GM23248 (cell line): ENCODE measurements at regions not wholly inside any gene's neighbourhood (a gene's known extent, or its start where the extent isn't known, plus 50 kb on each side); places are given as distances from the start of the nearest gene placed in this dataset.

Experiments
- DNase-seq: peaks from one replicate; pipeline ENCODE4 v3.0.0-alpha.2; 2015
- H2AFZ ChIP-seq: fragments of 200-600 bp; sonication (generic); 2 replicates; pipeline ENCODE4 v1.6.1; 2016; ENCODE audit warnings: antibody characterized with exemption
- H3F3A ChIP-seq: fragments of 200-600 bp; sonication (generic); 2 replicates; pipeline ENCODE4 v1.6.1; 2016; ENCODE audit warnings: mild to moderate bottlenecking, antibody characterized with exemption, mixed run types; ENCODE audit not compliant: insufficient read depth
- H3K27ac ChIP-seq: fragments of 200-600 bp; sonication (generic); 2 replicates; pipeline ENCODE4 v1.5.1; 2016; ENCODE audit warnings: mild to moderate bottlenecking
- H3K27me3 ChIP-seq: fragments of 200-600 bp; sonication (generic); replicated peaks from 2 replicates; pipeline ENCODE4 v1.6.1; 2016; ENCODE audit warnings: mild to moderate bottlenecking; ENCODE audit not compliant: insufficient read depth
- H3K36me3 ChIP-seq: fragments of 200-600 bp; sonication (generic); 2 replicates; pipeline ENCODE4 v1.6.1; 2016; ENCODE audit warnings: low read depth, mild to moderate bottlenecking
- H3K4me1 ChIP-seq: fragments of 200-600 bp; sonication (generic); 2 replicates; pipeline ENCODE4 v1.6.1; 2016; ENCODE audit warnings: mild to moderate bottlenecking; ENCODE audit not compliant: insufficient read depth
- H3K4me2 ChIP-seq: fragments of 200-600 bp; sonication (generic); one replicate; pipeline ENCODE4 v1.6.1; 2016; ENCODE audit warnings: mild to moderate bottlenecking; ENCODE audit not compliant: unreplicated experiment
- H3K4me3 ChIP-seq: fragments of 200-600 bp; sonication (generic); 2 replicates; pipeline ENCODE4 v1.5.1; 2016; ENCODE audit warnings: mild to moderate bottlenecking
- H3K79me2 ChIP-seq: fragments of 200-600 bp; sonication (generic); 2 replicates; pipeline ENCODE4 v1.6.1; 2016; ENCODE audit warnings: mild to moderate bottlenecking; ENCODE audit not compliant: insufficient read depth
- H3K9ac ChIP-seq: fragments of 200-600 bp; sonication (generic); 2 replicates; pipeline ENCODE4 v1.6.1; 2016; ENCODE audit warnings: mild to moderate bottlenecking
- H3K9me2 ChIP-seq: fragments of 200-600 bp; sonication (generic); 2 replicates; pipeline ENCODE4 v1.6.1; 2016; ENCODE audit warnings: mixed run types, mild to moderate bottlenecking, moderate library complexity; ENCODE audit not compliant: insufficient read depth
- H3K9me3 ChIP-seq: fragments of 200-600 bp; sonication (generic); one replicate; pipeline ENCODE4 v1.6.1; 2017; ENCODE audit warnings: low read depth
- H4K20me1 ChIP-seq: fragments of 200-600 bp; sonication (generic); 2 replicates; pipeline ENCODE4 v1.6.0; 2016; ENCODE audit not compliant: insufficient read depth
- EZH2 ChIP-seq: fragments of 200-600 bp; sonication (generic); IDR thresholded peaks from 2 replicates; pipeline ENCODE4 v1.6.1; 2018; ENCODE audit warnings: antibody characterized with exemption, mild to moderate bottlenecking; ENCODE audit not compliant: insufficient read depth, poor library complexity, severe bottlenecking
- EZH2phosphoT487 ChIP-seq: fragments of 200-600 bp; sonication (generic); IDR thresholded peaks from 2 replicates; pipeline ENCODE4 v1.6.1; 2018; ENCODE audit warnings: antibody characterized with exemption, moderate library complexity, mild to moderate bottlenecking, low read depth; ENCODE audit not compliant: insufficient read depth
- WGBS, 2 experiments: methylation state at CpG; one replicate each; pipeline ENCODE4 v1.1.6; 2015 to 2017; ENCODE audit warnings: low lambda C conversion rate in 2 of 2, low coverage in 1 of 2; ENCODE audit errors: missing lambda C conversion rate in 2 of 2; 5-methylcytosine and 5-hydroxymethylcytosine counted together
- in situ Hi-C: fragments of 300-500 bp; cut with MboI; formaldehyde crosslinking; loops from 2 replicates; pipeline ENCODE4 v1.15.0; 2020

- TF ChIP-seq EZH2 = no peak
- TF ChIP-seq EZH2phosphoT487 = no peak
- H3K27me3 ChIP-seq = no peaks in the 10 kb centered on the region
- H3K9me2 ChIP-seq = no peaks in the 10 kb centered on the region; the same call in 1 of the 2 replicates
- no peak overlapping the region for H2AFZ ChIP-seq
- no peaks in the 10 kb centered on the region for H3F3A ChIP-seq
- WGBS, 2 experiments = 0 to 1% methylated on average over 3 of the region's 3 CpGs
- no peaks in the 10 kb centered on the region for H4K20me1 ChIP-seq
- no peaks in the 10 kb centered on the region for H3K9me3 ChIP-seq
- in situ Hi-C loops = no loop called here
- no peaks in the 10 kb centered on the region for H3K36me3 ChIP-seq
- H3K27ac ChIP-seq = no peak overlapping the region
- DNase-seq = no peak
- H3K79me2 ChIP-seq = no peaks in the 10 kb centered on the region
- no peaks in the 10 kb centered on the region for H3K4me1 ChIP-seq
- H3K4me3 ChIP-seq = no peak overlapping the region
- H3K4me2 ChIP-seq = no peak overlapping the region
- no peak overlapping the region for H3K9ac ChIP-seq
Measured at GRCh38 chr11:42271306-42271705, 811.9 kb upstream of the LRRC4C start.

DNA sequence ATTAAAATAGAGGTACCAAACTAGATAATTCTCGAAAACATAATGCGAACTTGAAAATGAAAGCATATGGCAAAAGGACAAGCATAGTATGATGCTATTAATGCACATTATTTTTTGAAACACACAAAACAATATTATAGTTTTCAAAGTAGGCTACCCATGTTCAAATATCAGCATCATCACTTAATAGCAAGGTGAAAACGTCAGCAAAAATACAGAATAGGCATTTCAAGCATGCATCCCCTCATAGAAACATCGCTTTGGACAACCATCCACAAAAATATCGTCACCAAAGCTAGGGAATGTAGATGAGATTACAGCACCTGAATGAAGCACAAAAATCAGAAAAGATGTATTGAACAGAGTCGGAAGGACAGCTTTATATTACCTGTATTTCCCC is 814.5 kb upstream of the LRRC4C start:
- H3K4me2 ChIP-seq = no peak overlapping the region
- no peak for TF ChIP-seq EZH2phosphoT487
- TF ChIP-seq EZH2 = no peak
- H2AFZ ChIP-seq = no peak overlapping the region
- no peaks in the 10 kb centered on the region for H3K4me1 ChIP-seq
- no peak overlapping the region for H3K9ac ChIP-seq
- in situ Hi-C loops = no loop called here
- H3K79me2 ChIP-seq = no peaks in the 10 kb centered on the region
- H3K9me3 ChIP-seq = no peaks in the 10 kb centered on the region
- H3F3A ChIP-seq = no peaks in the 10 kb centered on the region
- no peak for DNase-seq
- H3K27me3 ChIP-seq = no peaks in the 10 kb centered on the region
- H3K9me2 ChIP-seq = no peaks in the 10 kb centered on the region; the same call in 1 of the 2 replicates
- no peak overlapping the region for H3K4me3 ChIP-seq
- WGBS, 2 experiments = 23 to 27% methylated on average over 6 of the region's 6 CpGs
- H3K27ac ChIP-seq = no peak overlapping the region
- no peaks in the 10 kb centered on the region for H3K36me3 ChIP-seq
- H4K20me1 ChIP-seq = no peaks in the 10 kb centered on the region

GRCh38 chr11:42296910-42297309 is 837.5 kb upstream of the LRRC4C start:
- in situ Hi-C loops = no loop called here
- no peaks in the 10 kb centered on the region for H3K79me2 ChIP-seq
- H3K9me2 ChIP-seq = no peaks in the 10 kb centered on the region
- no peaks in the 10 kb centered on the region for H3K9me3 ChIP-seq
- no peak overlapping the region for H3K9ac ChIP-seq
- no peak overlapping the region for H3K4me2 ChIP-seq
- no peaks in the 10 kb centered on the region for H3K27me3 ChIP-seq
- H3K27ac ChIP-seq = no peak overlapping the region
- TF ChIP-seq EZH2phosphoT487 (no peak), EZH2 (no peak)
- H3K36me3 ChIP-seq = no peaks in the 10 kb centered on the region
- no peak for DNase-seq
- H3F3A ChIP-seq = no peaks in the 10 kb centered on the region
- WGBS, 2 experiments = 21 to 27% methylated on average over 1 of the region's 1 CpG
- no peaks in the 10 kb centered on the region for H4K20me1 ChIP-seq
- no peak overlapping the region for H2AFZ ChIP-seq
- no peak overlapping the region for H3K4me3 ChIP-seq
- no peaks in the 10 kb centered on the region for H3K4me1 ChIP-seq

GRCh38 chr11:42299780-42300179 is 840.3 kb upstream of the LRRC4C start:
- no peaks in the 10 kb centered on the region for H3K79me2 ChIP-seq
- no peak overlapping the region for H2AFZ ChIP-seq
- H3K4me3 ChIP-seq = no peak overlapping the region
- no peaks in the 10 kb centered on the region for H4K20me1 ChIP-seq
- no peaks in the 10 kb centered on the region for H3K9me2 ChIP-seq
- in situ Hi-C loops = no loop called here
- H3K9ac ChIP-seq = no peak overlapping the region
- no peaks in the 10 kb centered on the region for H3K27me3 ChIP-seq
- no peaks in the 10 kb centered on the region for H3K9me3 ChIP-seq
- no peak for DNase-seq
- no peaks in the 10 kb centered on the region for H3F3A ChIP-seq
- WGBS, 2 experiments = 26 to 39% methylated on average over 1 of the region's 1 CpG
- H3K4me1 ChIP-seq = no peaks in the 10 kb centered on the region
- no peaks in the 10 kb centered on the region for H3K36me3 ChIP-seq
- H3K27ac ChIP-seq = no peak overlapping the region
- TF ChIP-seq EZH2phosphoT487 (no peak), EZH2 (no peak)
- no peak overlapping the region for H3K4me2 ChIP-seq

GRCh38 chr11:42301777-42302176 is 842.3 kb upstream of the LRRC4C start:
- 4 to 5% methylated on average over 2 of the region's 2 CpGs for WGBS, 2 experiments
- no peaks in the 10 kb centered on the region for H3K9me2 ChIP-seq
- H3K9me3 ChIP-seq = no peaks in the 10 kb centered on the region
- H3K4me3 ChIP-seq = no peak overlapping the region
- TF ChIP-seq EZH2phosphoT487 = no peak
- TF ChIP-seq EZH2 = no peak
- H3K27ac ChIP-seq = no peak overlapping the region
- H3K27me3 ChIP-seq = no peaks in the 10 kb centered on the region
- H3K4me1 ChIP-seq = no peaks in the 10 kb centered on the region
- no peak overlapping the region for H2AFZ ChIP-seq
- H3K79me2 ChIP-seq = no peaks in the 10 kb centered on the region
- H3K4me2 ChIP-seq = no peak overlapping the region
- no peak for DNase-seq
- no peaks in the 10 kb centered on the region for H3F3A ChIP-seq
- H4K20me1 ChIP-seq = no peaks in the 10 kb centered on the region
- H3K9ac ChIP-seq = no peak overlapping the region
- in situ Hi-C loops = no loop called here
- H3K36me3 ChIP-seq = no peaks in the 10 kb centered on the region
